WTC11 (cell line): ENCODE measurements at regions not wholly inside any gene's neighbourhood (a gene's known extent, or its start where the extent isn't known, plus 50 kb on each side); places are given as distances from the start of the nearest gene placed in this dataset.

ENCODE experiments used
- ARID4B ChIP-seq: sonication (generic); formaldehyde crosslinking; IDR thresholded peaks from 2 replicates; pipeline ENCODE4 v1.8.0; 2023; ENCODE audit warnings: missing genetic modification reagents, mild to moderate bottlenecking, borderline replicate concordance
- CTCF ChIP-seq: fragments of 200-600 bp; IDR thresholded peaks from 2 replicates; pipeline ENCODE4 v1.8.0; 2022; ENCODE audit warnings: antibody characterized with exemption
- ESRRA ChIP-seq: sonication (generic); formaldehyde crosslinking; IDR thresholded peaks from 2 replicates; pipeline ENCODE4 v1.8.1; 2022; ENCODE audit warnings: mild to moderate bottlenecking, missing genetic modification reagents, borderline replicate concordance
- FOXJ3 ChIP-seq: sonication (generic); formaldehyde crosslinking; IDR thresholded peaks from 2 replicates; pipeline ENCODE4 v1.9.0; 2021; ENCODE audit warnings: missing genetic modification reagents, mild to moderate bottlenecking, borderline replicate concordance
- USF2 ChIP-seq: sonication (generic); formaldehyde crosslinking; IDR thresholded peaks from 2 replicates; pipeline ENCODE4 v1.8.1; 2023; ENCODE audit warnings: mild to moderate bottlenecking, missing genetic modification reagents, moderate library complexity
- ZBTB43 ChIP-seq: sonication (generic); formaldehyde crosslinking; IDR thresholded peaks from 2 replicates; pipeline ENCODE4 v1.8.1; 2023; ENCODE audit warnings: mild to moderate bottlenecking, missing genetic modification reagents
- ZNF121 ChIP-seq: sonication (generic); formaldehyde crosslinking; IDR thresholded peaks from 2 replicates; pipeline ENCODE4 v1.8.0; 2023; ENCODE audit warnings: missing genetic modification reagents

- TF ChIP-seq CTCF (no peak), FOXJ3 (CRISPR knock-in tag) (no peak), USF2 (no peak), ARID4B (CRISPR knock-in tag) (no peak), ZBTB43 (CRISPR knock-in tag) (no peak), ZNF121 (CRISPR knock-in tag) (no peak), ESRRA (CRISPR knock-in tag) (no peak)
Measured at GRCh38 chr7:94760446-94761100, 104.6 kb upstream of the SGCE start.
